H9 (cell line): ENCODE measurements at regions not wholly inside any gene's neighbourhood (a gene's known extent, or its start where the extent isn't known, plus 50 kb on each side); places are given as distances from the start of the nearest gene placed in this dataset.

Experiments
- DNase-seq: peaks from one replicate; pipeline ENCODE4 v3.0.0-alpha.2; 2017
- H2AFZ ChIP-seq: one replicate; pipeline ENCODE4 v1.6.1; 2013; ENCODE audit warnings: mild to moderate bottlenecking, low read length, control low read depth, moderate library complexity
- H2AK5ac ChIP-seq: 2 replicates; pipeline ENCODE4 v1.6.1; 2013; ENCODE audit warnings: low read length, control low read depth, mixed read lengths; ENCODE audit not compliant: insufficient read length
- H2BK120ac ChIP-seq: one replicate; pipeline ENCODE4 v1.6.1; 2013; ENCODE audit warnings: low read depth, mild to moderate bottlenecking, low read length, control low read depth, inconsistent platforms; ENCODE audit not compliant: poor library complexity, severe bottlenecking
- H2BK12ac ChIP-seq: 2 replicates; pipeline ENCODE4 v1.6.1; 2013; ENCODE audit warnings: low read length, control low read depth, mixed read lengths, low read depth; ENCODE audit not compliant: insufficient read length
- H2BK15ac ChIP-seq: 2 replicates; pipeline ENCODE4 v1.6.1; 2013; ENCODE audit warnings: low read depth, low read length, control low read depth
- H2BK20ac ChIP-seq: one replicate; pipeline ENCODE4 v1.6.1; 2013; ENCODE audit warnings: low read depth, mild to moderate bottlenecking, low read length, control low read depth, inconsistent platforms; ENCODE audit not compliant: poor library complexity, severe bottlenecking
- H2BK5ac ChIP-seq: 2 replicates; pipeline ENCODE4 v1.6.1; 2013; ENCODE audit warnings: low read length, control low read depth, mixed read lengths; ENCODE audit not compliant: insufficient read length
- H3K14ac ChIP-seq: 2 replicates; pipeline ENCODE4 v1.6.1; 2013; ENCODE audit warnings: low read length, control low read depth; ENCODE audit not compliant: insufficient read depth
- H3K18ac ChIP-seq: 2 replicates; pipeline ENCODE4 v1.6.1; 2013; ENCODE audit warnings: low read depth, mild to moderate bottlenecking, mixed read lengths, low read length, control low read depth; ENCODE audit not compliant: insufficient read length
- H3K23ac ChIP-seq: 2 replicates; pipeline ENCODE4 v1.6.1; 2013; ENCODE audit warnings: low read length, control low read depth, mixed read lengths, low read depth; ENCODE audit not compliant: insufficient read length
- H3K23me2 ChIP-seq: 2 replicates; pipeline ENCODE4 v1.6.1; 2013; ENCODE audit warnings: low read depth, mild to moderate bottlenecking, mixed read lengths, low read length, control low read depth; ENCODE audit not compliant: insufficient read length, poor library complexity, severe bottlenecking
- H3K27ac ChIP-seq: 2 replicates; pipeline ENCODE4 v1.5.1; 2013; ENCODE audit warnings: low read length, control low read depth, mixed read lengths, low read depth; ENCODE audit not compliant: insufficient read length
- H3K27me3 ChIP-seq: 2 replicates; pipeline ENCODE4 v1.6.1; 2013; ENCODE audit warnings: low read length, control low read depth, inconsistent platforms; ENCODE audit not compliant: insufficient read depth
- H3K4ac ChIP-seq: 2 replicates; pipeline ENCODE4 v1.6.1; 2013; ENCODE audit warnings: low read depth, mild to moderate bottlenecking, control low read depth, inconsistent platforms, low read length, moderate library complexity
- H3K4me1 ChIP-seq: 2 replicates; pipeline ENCODE4 v1.6.1; 2013; ENCODE audit warnings: low read length, control low read depth, inconsistent platforms; ENCODE audit not compliant: insufficient read depth
- H3K4me2 ChIP-seq: 2 replicates; pipeline ENCODE4 v1.6.1; 2013; ENCODE audit warnings: low read length, control low read depth, mixed read lengths; ENCODE audit not compliant: insufficient read length, insufficient read depth
- H3K56ac ChIP-seq: 2 replicates; pipeline ENCODE4 v1.6.1; 2013; ENCODE audit warnings: low read depth, mild to moderate bottlenecking, mixed read lengths, low read length, control low read depth; ENCODE audit not compliant: insufficient read length
- H3K79me1 ChIP-seq: 2 replicates; pipeline ENCODE4 v1.6.1; 2013; ENCODE audit warnings: low read depth, mild to moderate bottlenecking, moderate library complexity, low read length, control low read depth, inconsistent platforms; ENCODE audit not compliant: insufficient read depth, poor library complexity, severe bottlenecking
- H3K79me2 ChIP-seq: 2 replicates; pipeline ENCODE4 v1.6.1; 2013; ENCODE audit warnings: low read length, control low read depth, inconsistent platforms; ENCODE audit not compliant: insufficient read depth
- H3K9ac ChIP-seq: 2 replicates; pipeline ENCODE4 v1.6.1; 2013; ENCODE audit warnings: low read length, control low read depth, mixed read lengths; ENCODE audit not compliant: insufficient read length; ENCODE audit errors: extremely low read depth
- H3K9me3 ChIP-seq: one replicate; pipeline ENCODE4 v1.6.1; 2013; ENCODE audit warnings: low read depth, low read length, inconsistent platforms; ENCODE audit not compliant: control insufficient read depth
- H3T11ph ChIP-seq: one replicate; pipeline ENCODE4 v1.6.1; 2013; ENCODE audit warnings: mild to moderate bottlenecking, low read length, control low read depth, inconsistent platforms
- H4K20me1 ChIP-seq: one replicate; pipeline ENCODE4 v1.6.1; 2013; ENCODE audit not compliant: control insufficient read depth, insufficient read length, insufficient read depth
- H4K5ac ChIP-seq: 2 replicates; pipeline ENCODE4 v1.6.1; 2013; ENCODE audit warnings: low read depth, mild to moderate bottlenecking, mixed read lengths, low read length, control low read depth; ENCODE audit not compliant: insufficient read length
- H4K8ac ChIP-seq: replicated peaks from 2 replicates; pipeline ENCODE4 v1.6.1; 2013; ENCODE audit warnings: low read length, control low read depth, mixed read lengths, low read depth; ENCODE audit not compliant: insufficient read length
- H4K91ac ChIP-seq: 2 replicates; pipeline ENCODE4 v1.6.1; 2013; ENCODE audit warnings: low read depth, mild to moderate bottlenecking, moderate library complexity, mixed read lengths, low read length, control low read depth; ENCODE audit not compliant: insufficient read length
- H3K27ac Mint-ChIP-seq, 3 experiments: 2 replicates in 2 of 3; 3 replicates in 1 of 3; pipeline ENCODE4 v1.8.0; 2020 to 2021; ENCODE audit warnings: mixed read lengths in 3 of 3, mild to moderate bottlenecking in 1 of 3, moderate library complexity in 1 of 3
- H3K27me3 Mint-ChIP-seq: 2 replicates; pipeline ENCODE4 v1.8.0; 2021; ENCODE audit warnings: low read depth, mild to moderate bottlenecking, moderate library complexity, mixed read lengths
- H3K36me3 Mint-ChIP-seq, 3 experiments: 2 replicates in 2 of 3; 3 replicates in 1 of 3; pipeline ENCODE4 v1.8.0; 2020 to 2021; ENCODE audit warnings: low read depth in 3 of 3, mixed read lengths in 3 of 3; ENCODE audit not compliant: insufficient read depth in 1 of 3
- H3K4me1 Mint-ChIP-seq, 2 experiments: 2 replicates each; pipeline ENCODE4 v1.8.0; 2020; ENCODE audit warnings: mixed read lengths in 2 of 2
- H3K4me3 Mint-ChIP-seq, 2 experiments: 2 replicates in 1 of 2; 3 replicates in 1 of 2; pipeline ENCODE4 v1.8.0; 2020 to 2021; ENCODE audit warnings: mild to moderate bottlenecking in 2 of 2, mixed read lengths in 2 of 2, moderate library complexity in 1 of 2
- H3K9me3 Mint-ChIP-seq, 2 experiments: 2 replicates in 1 of 2; 3 replicates in 1 of 2; pipeline ENCODE4 v1.8.0; 2020; ENCODE audit warnings: mild to moderate bottlenecking in 2 of 2, mixed read lengths in 2 of 2, moderate library complexity in 1 of 2
- WGBS: extraction: QIAGEN DNeasy Blood & Tissue Kit; methylation state at CpG from one replicate; pipeline ENCODE4 v1.1.7; 2013; ENCODE audit warnings: missing lambda C conversion rate, low lambda C conversion rate, mixed read lengths; ENCODE audit not compliant: insufficient read length; ENCODE audit errors: extremely low coverage; 5-methylcytosine and 5-hydroxymethylcytosine counted together
- TF ChIP-seq, protein P1 (sequence below): fragments of 200-600 bp; sonication (generic); conservative IDR thresholded peaks from 3 replicates; pipeline ENCODE4 v1.8.0; 2021; ENCODE audit warnings: antibody characterized with exemption, mild to moderate bottlenecking

DNA sequence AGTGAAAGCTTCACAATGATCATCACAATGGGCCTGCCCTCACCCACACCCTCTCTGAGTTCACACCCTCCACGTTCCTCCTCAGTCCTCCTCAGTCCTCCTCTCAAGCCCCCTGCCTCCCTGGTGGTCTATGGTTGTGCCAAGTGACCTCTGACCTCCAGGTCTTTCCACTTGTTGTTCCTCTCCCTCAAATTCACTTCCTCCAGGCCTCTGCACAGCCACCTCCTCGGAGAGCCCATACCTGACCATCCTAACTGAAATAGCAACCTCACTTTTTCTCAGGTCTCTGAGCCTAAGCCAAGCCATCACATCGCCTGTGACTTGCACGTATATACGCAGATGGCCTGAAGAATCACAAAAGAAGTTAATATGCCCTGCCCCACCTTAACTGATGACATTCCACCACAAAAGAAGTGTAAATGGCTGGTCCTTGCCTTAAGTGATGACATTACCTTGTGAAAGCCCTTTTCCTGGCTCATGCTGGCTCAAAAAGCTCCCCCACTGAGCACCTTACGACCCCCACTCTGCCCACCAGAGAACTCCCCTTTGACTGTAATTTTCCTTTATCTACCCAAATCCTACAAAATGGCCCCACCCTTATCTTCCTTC is 293.4 kb upstream of the TENM3 start:
- peak; percentile 85 for DNase-seq
- no peaks in the 10 kb centered on the region for H3K27me3 ChIP-seq
- no CpG with 5 or more reads among the region's 6 CpGs for WGBS
- H2BK15ac ChIP-seq = no peak overlapping the region
- H3K9ac ChIP-seq = no peak overlapping the region
- H2BK20ac ChIP-seq = no peak overlapping the region
- Mint-ChIP-seq H3K4me3 (no peak overlapping the region), H3K36me3 (peaks cover 0 to 1% (median 1%) of the 10 kb centered on the region in 3 experiments; a peak in 1 of 7 replicates), H3K27me3 (no peaks in the 10 kb centered on the region), H3K9me3 (no peaks in the 10 kb centered on the region; a peak in 2 of 5 replicates), H3K4me1 (peaks cover 3 to 19% of the 10 kb centered on the region in 2 experiments; a peak in 2 of 4 replicates), H3K27ac (no peak overlapping the region)
- H3K18ac ChIP-seq = peak overlapping the region; percentile 21
- H4K8ac ChIP-seq = peak overlapping the region; percentile 35
- no peak overlapping the region for H3K23ac ChIP-seq
- peak overlapping the region; percentile 89 for H3K27ac ChIP-seq
- peaks cover 7% of the 10 kb centered on the region for H3K4me1 ChIP-seq
- peak overlapping the region; percentile 59 for H4K5ac ChIP-seq
- no peaks in the 10 kb centered on the region for H3K23me2 ChIP-seq
- no peak overlapping the region for H2AFZ ChIP-seq
- peak overlapping the region; percentile 5 for H2AK5ac ChIP-seq
- H2BK12ac ChIP-seq = no peak overlapping the region
- H3K79me2 ChIP-seq = no peaks in the 10 kb centered on the region
- H4K20me1 ChIP-seq = no peaks in the 10 kb centered on the region
- H3K4ac ChIP-seq = no peak overlapping the region
- peak overlapping the region; percentile 25 for H2BK5ac ChIP-seq
- H3K79me1 ChIP-seq = no peaks in the 10 kb centered on the region
- no peak overlapping the region for H3K4me2 ChIP-seq
- peak overlapping the region; percentile 7 for H3K56ac ChIP-seq
- H4K91ac ChIP-seq = peak overlapping the region; percentile 8
- peak overlapping the region; percentile 62 for H3K14ac ChIP-seq
- H3T11ph ChIP-seq = no peak overlapping the region
- H3K9me3 ChIP-seq = no peaks in the 10 kb centered on the region
- H2BK120ac ChIP-seq = peak overlapping the region; percentile 49
- TF ChIP-seq, protein P1, sequence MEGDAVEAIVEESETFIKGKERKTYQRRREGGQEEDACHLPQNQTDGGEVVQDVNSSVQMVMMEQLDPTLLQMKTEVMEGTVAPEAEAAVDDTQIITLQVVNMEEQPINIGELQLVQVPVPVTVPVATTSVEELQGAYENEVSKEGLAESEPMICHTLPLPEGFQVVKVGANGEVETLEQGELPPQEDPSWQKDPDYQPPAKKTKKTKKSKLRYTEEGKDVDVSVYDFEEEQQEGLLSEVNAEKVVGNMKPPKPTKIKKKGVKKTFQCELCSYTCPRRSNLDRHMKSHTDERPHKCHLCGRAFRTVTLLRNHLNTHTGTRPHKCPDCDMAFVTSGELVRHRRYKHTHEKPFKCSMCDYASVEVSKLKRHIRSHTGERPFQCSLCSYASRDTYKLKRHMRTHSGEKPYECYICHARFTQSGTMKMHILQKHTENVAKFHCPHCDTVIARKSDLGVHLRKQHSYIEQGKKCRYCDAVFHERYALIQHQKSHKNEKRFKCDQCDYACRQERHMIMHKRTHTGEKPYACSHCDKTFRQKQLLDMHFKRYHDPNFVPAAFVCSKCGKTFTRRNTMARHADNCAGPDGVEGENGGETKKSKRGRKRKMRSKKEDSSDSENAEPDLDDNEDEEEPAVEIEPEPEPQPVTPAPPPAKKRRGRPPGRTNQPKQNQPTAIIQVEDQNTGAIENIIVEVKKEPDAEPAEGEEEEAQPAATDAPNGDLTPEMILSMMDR = no peak
